ENCODE measurements at regions not wholly inside any gene's neighbourhood (a gene's known extent, or its start where the extent isn't known, plus 50 kb on each side); places are given as distances from the start of the nearest gene placed in this dataset.

DNA sequence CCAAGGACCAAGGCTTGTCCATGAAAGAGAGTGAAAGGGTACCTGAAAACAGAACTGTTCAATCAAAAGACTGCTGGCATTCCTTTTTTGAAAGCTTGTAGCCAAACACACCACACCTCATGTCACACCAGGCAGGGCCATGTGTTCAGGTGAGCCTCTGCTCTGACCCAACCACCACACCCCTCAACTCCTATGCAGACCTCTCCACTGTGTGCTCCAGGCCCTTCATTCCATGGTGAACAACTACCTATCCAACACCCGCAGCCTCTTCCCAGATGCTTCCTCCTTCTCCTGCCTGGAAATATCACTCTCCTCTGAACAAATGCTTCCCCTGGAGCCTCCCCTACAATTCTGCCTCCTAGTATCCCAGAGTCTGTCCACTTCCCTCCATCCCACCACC lies 166.6 kb downstream of the AVL9 start:
- TF ChIP-seq, protein P1, sequence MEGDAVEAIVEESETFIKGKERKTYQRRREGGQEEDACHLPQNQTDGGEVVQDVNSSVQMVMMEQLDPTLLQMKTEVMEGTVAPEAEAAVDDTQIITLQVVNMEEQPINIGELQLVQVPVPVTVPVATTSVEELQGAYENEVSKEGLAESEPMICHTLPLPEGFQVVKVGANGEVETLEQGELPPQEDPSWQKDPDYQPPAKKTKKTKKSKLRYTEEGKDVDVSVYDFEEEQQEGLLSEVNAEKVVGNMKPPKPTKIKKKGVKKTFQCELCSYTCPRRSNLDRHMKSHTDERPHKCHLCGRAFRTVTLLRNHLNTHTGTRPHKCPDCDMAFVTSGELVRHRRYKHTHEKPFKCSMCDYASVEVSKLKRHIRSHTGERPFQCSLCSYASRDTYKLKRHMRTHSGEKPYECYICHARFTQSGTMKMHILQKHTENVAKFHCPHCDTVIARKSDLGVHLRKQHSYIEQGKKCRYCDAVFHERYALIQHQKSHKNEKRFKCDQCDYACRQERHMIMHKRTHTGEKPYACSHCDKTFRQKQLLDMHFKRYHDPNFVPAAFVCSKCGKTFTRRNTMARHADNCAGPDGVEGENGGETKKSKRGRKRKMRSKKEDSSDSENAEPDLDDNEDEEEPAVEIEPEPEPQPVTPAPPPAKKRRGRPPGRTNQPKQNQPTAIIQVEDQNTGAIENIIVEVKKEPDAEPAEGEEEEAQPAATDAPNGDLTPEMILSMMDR (IDR thresholded peaks at IDR 0.05 in 4 of 5, conservative IDR thresholded peaks at IDR 0.05 in 1 of 5), result no peak
- TF ChIP-seq POLR2A (IDR thresholded peaks at IDR 0.05), result no peak

Data from gastrocnemius medialis (tissue), 4 donors.